H9 (cell line): ENCODE measurements at regions not wholly inside any gene's neighbourhood (a gene's known extent, or its start where the extent isn't known, plus 50 kb on each side); places are given as distances from the start of the nearest gene placed in this dataset.

Experiments used
- DNase-seq: peaks from one replicate; pipeline ENCODE4 v3.0.0-alpha.2; 2017
- H2AFZ ChIP-seq: one replicate; pipeline ENCODE4 v1.6.1; 2013; ENCODE audit warnings: mild to moderate bottlenecking, low read length, control low read depth, moderate library complexity
- H2AK5ac ChIP-seq: 2 replicates; pipeline ENCODE4 v1.6.1; 2013; ENCODE audit warnings: low read length, control low read depth, mixed read lengths; ENCODE audit not compliant: insufficient read length
- H2BK120ac ChIP-seq: one replicate; pipeline ENCODE4 v1.6.1; 2013; ENCODE audit warnings: low read depth, mild to moderate bottlenecking, low read length, control low read depth, inconsistent platforms; ENCODE audit not compliant: poor library complexity, severe bottlenecking
- H2BK12ac ChIP-seq: 2 replicates; pipeline ENCODE4 v1.6.1; 2013; ENCODE audit warnings: low read length, control low read depth, mixed read lengths, low read depth; ENCODE audit not compliant: insufficient read length
- H2BK15ac ChIP-seq: 2 replicates; pipeline ENCODE4 v1.6.1; 2013; ENCODE audit warnings: low read depth, low read length, control low read depth
- H2BK20ac ChIP-seq: one replicate; pipeline ENCODE4 v1.6.1; 2013; ENCODE audit warnings: low read depth, mild to moderate bottlenecking, low read length, control low read depth, inconsistent platforms; ENCODE audit not compliant: poor library complexity, severe bottlenecking
- H2BK5ac ChIP-seq: 2 replicates; pipeline ENCODE4 v1.6.1; 2013; ENCODE audit warnings: low read length, control low read depth, mixed read lengths; ENCODE audit not compliant: insufficient read length
- H3K14ac ChIP-seq: 2 replicates; pipeline ENCODE4 v1.6.1; 2013; ENCODE audit warnings: low read length, control low read depth; ENCODE audit not compliant: insufficient read depth
- H3K18ac ChIP-seq: 2 replicates; pipeline ENCODE4 v1.6.1; 2013; ENCODE audit warnings: low read depth, mild to moderate bottlenecking, mixed read lengths, low read length, control low read depth; ENCODE audit not compliant: insufficient read length
- H3K23ac ChIP-seq: 2 replicates; pipeline ENCODE4 v1.6.1; 2013; ENCODE audit warnings: low read length, control low read depth, mixed read lengths, low read depth; ENCODE audit not compliant: insufficient read length
- H3K23me2 ChIP-seq: 2 replicates; pipeline ENCODE4 v1.6.1; 2013; ENCODE audit warnings: low read depth, mild to moderate bottlenecking, mixed read lengths, low read length, control low read depth; ENCODE audit not compliant: insufficient read length, poor library complexity, severe bottlenecking
- H3K27ac ChIP-seq: 2 replicates; pipeline ENCODE4 v1.5.1; 2013; ENCODE audit warnings: low read length, control low read depth, mixed read lengths, low read depth; ENCODE audit not compliant: insufficient read length
- H3K27me3 ChIP-seq: 2 replicates; pipeline ENCODE4 v1.6.1; 2013; ENCODE audit warnings: low read length, control low read depth, inconsistent platforms; ENCODE audit not compliant: insufficient read depth
- H3K4ac ChIP-seq: 2 replicates; pipeline ENCODE4 v1.6.1; 2013; ENCODE audit warnings: low read depth, mild to moderate bottlenecking, control low read depth, inconsistent platforms, low read length, moderate library complexity
- H3K4me1 ChIP-seq: 2 replicates; pipeline ENCODE4 v1.6.1; 2013; ENCODE audit warnings: low read length, control low read depth, inconsistent platforms; ENCODE audit not compliant: insufficient read depth
- H3K4me2 ChIP-seq: 2 replicates; pipeline ENCODE4 v1.6.1; 2013; ENCODE audit warnings: low read length, control low read depth, mixed read lengths; ENCODE audit not compliant: insufficient read length, insufficient read depth
- H3K56ac ChIP-seq: 2 replicates; pipeline ENCODE4 v1.6.1; 2013; ENCODE audit warnings: low read depth, mild to moderate bottlenecking, mixed read lengths, low read length, control low read depth; ENCODE audit not compliant: insufficient read length
- H3K79me1 ChIP-seq: 2 replicates; pipeline ENCODE4 v1.6.1; 2013; ENCODE audit warnings: low read depth, mild to moderate bottlenecking, moderate library complexity, low read length, control low read depth, inconsistent platforms; ENCODE audit not compliant: insufficient read depth, poor library complexity, severe bottlenecking
- H3K79me2 ChIP-seq: 2 replicates; pipeline ENCODE4 v1.6.1; 2013; ENCODE audit warnings: low read length, control low read depth, inconsistent platforms; ENCODE audit not compliant: insufficient read depth
- H3K9ac ChIP-seq: 2 replicates; pipeline ENCODE4 v1.6.1; 2013; ENCODE audit warnings: low read length, control low read depth, mixed read lengths; ENCODE audit not compliant: insufficient read length; ENCODE audit errors: extremely low read depth
- H3K9me3 ChIP-seq: one replicate; pipeline ENCODE4 v1.6.1; 2013; ENCODE audit warnings: low read depth, low read length, inconsistent platforms; ENCODE audit not compliant: control insufficient read depth
- H3T11ph ChIP-seq: one replicate; pipeline ENCODE4 v1.6.1; 2013; ENCODE audit warnings: mild to moderate bottlenecking, low read length, control low read depth, inconsistent platforms
- H4K20me1 ChIP-seq: one replicate; pipeline ENCODE4 v1.6.1; 2013; ENCODE audit not compliant: control insufficient read depth, insufficient read length, insufficient read depth
- H4K5ac ChIP-seq: 2 replicates; pipeline ENCODE4 v1.6.1; 2013; ENCODE audit warnings: low read depth, mild to moderate bottlenecking, mixed read lengths, low read length, control low read depth; ENCODE audit not compliant: insufficient read length
- H4K8ac ChIP-seq: replicated peaks from 2 replicates; pipeline ENCODE4 v1.6.1; 2013; ENCODE audit warnings: low read length, control low read depth, mixed read lengths, low read depth; ENCODE audit not compliant: insufficient read length
- H4K91ac ChIP-seq: 2 replicates; pipeline ENCODE4 v1.6.1; 2013; ENCODE audit warnings: low read depth, mild to moderate bottlenecking, moderate library complexity, mixed read lengths, low read length, control low read depth; ENCODE audit not compliant: insufficient read length
- H3K27ac Mint-ChIP-seq, 3 experiments: 2 replicates in 2 of 3; 3 replicates in 1 of 3; pipeline ENCODE4 v1.8.0; 2020 to 2021; ENCODE audit warnings: mixed read lengths in 3 of 3, mild to moderate bottlenecking in 1 of 3, moderate library complexity in 1 of 3
- H3K27me3 Mint-ChIP-seq: 2 replicates; pipeline ENCODE4 v1.8.0; 2021; ENCODE audit warnings: low read depth, mild to moderate bottlenecking, moderate library complexity, mixed read lengths
- H3K36me3 Mint-ChIP-seq, 3 experiments: 2 replicates in 2 of 3; 3 replicates in 1 of 3; pipeline ENCODE4 v1.8.0; 2020 to 2021; ENCODE audit warnings: low read depth in 3 of 3, mixed read lengths in 3 of 3; ENCODE audit not compliant: insufficient read depth in 1 of 3
- H3K4me1 Mint-ChIP-seq, 2 experiments: 2 replicates each; pipeline ENCODE4 v1.8.0; 2020; ENCODE audit warnings: mixed read lengths in 2 of 2
- H3K4me3 Mint-ChIP-seq, 2 experiments: 2 replicates in 1 of 2; 3 replicates in 1 of 2; pipeline ENCODE4 v1.8.0; 2020 to 2021; ENCODE audit warnings: mild to moderate bottlenecking in 2 of 2, mixed read lengths in 2 of 2, moderate library complexity in 1 of 2
- H3K9me3 Mint-ChIP-seq, 2 experiments: 2 replicates in 1 of 2; 3 replicates in 1 of 2; pipeline ENCODE4 v1.8.0; 2020; ENCODE audit warnings: mild to moderate bottlenecking in 2 of 2, mixed read lengths in 2 of 2, moderate library complexity in 1 of 2
- WGBS: extraction: QIAGEN DNeasy Blood & Tissue Kit; methylation state at CpG from one replicate; pipeline ENCODE4 v1.1.7; 2013; ENCODE audit warnings: missing lambda C conversion rate, low lambda C conversion rate, mixed read lengths; ENCODE audit not compliant: insufficient read length; ENCODE audit errors: extremely low coverage; 5-methylcytosine and 5-hydroxymethylcytosine counted together
- TF ChIP-seq, protein P1 (sequence below): fragments of 200-600 bp; sonication (generic); conservative IDR thresholded peaks from 3 replicates; pipeline ENCODE4 v1.8.0; 2021; ENCODE audit warnings: antibody characterized with exemption, mild to moderate bottlenecking

DNA sequence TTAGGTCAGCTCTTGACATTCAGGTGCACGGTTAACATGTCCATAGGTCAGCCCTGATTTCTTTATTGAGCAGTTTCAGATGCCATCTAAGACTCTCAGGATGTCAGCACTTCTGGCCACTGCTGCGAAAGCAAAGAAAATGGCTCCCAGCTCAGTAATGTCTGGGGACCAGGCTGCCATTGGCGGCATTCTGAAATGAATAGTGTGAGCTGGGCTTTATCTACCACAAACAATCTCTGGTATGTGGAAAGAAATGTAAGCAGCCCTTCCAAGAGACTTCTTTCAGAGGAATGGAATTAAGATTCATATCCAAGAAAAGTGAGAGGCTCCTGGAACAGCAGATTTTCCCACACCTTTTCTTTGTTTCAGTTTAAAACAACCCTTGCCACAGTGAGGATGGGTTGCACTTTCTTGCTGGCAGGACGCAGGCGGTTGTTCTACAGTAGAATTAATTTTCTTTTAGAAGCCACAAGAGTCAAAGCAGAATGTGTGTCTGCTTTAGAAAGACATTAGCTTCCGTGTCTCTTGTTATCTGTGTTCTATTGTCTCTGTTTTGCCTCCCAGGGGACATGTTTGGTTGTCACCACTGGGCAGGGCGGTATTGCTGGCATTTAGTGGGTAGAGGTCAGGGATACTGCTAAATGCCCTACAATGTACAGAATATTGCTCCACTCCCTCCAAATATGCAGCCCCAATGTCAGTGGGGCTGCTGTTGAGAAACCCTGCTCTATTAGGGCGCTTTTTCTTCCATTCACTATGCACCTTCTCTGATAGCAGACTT lies 149.9 kb upstream of the ANKH start:
- TF ChIP-seq, protein P1, sequence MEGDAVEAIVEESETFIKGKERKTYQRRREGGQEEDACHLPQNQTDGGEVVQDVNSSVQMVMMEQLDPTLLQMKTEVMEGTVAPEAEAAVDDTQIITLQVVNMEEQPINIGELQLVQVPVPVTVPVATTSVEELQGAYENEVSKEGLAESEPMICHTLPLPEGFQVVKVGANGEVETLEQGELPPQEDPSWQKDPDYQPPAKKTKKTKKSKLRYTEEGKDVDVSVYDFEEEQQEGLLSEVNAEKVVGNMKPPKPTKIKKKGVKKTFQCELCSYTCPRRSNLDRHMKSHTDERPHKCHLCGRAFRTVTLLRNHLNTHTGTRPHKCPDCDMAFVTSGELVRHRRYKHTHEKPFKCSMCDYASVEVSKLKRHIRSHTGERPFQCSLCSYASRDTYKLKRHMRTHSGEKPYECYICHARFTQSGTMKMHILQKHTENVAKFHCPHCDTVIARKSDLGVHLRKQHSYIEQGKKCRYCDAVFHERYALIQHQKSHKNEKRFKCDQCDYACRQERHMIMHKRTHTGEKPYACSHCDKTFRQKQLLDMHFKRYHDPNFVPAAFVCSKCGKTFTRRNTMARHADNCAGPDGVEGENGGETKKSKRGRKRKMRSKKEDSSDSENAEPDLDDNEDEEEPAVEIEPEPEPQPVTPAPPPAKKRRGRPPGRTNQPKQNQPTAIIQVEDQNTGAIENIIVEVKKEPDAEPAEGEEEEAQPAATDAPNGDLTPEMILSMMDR, result no peak
- no peaks in the 10 kb centered on the region for H3K79me2 ChIP-seq
- H2BK15ac ChIP-seq, result no peak overlapping the region
- H3K18ac ChIP-seq, result no peak overlapping the region
- no peak overlapping the region for H3K27ac ChIP-seq
- no CpG with 5 or more reads among the region's 8 CpGs for WGBS
- peaks cover 12 to 18% of the 10 kb centered on the region in 2 experiments for H3K4me1 Mint-ChIP-seq
- H3T11ph ChIP-seq, result no peak overlapping the region
- no peaks in the 10 kb centered on the region for H4K20me1 ChIP-seq
- no peak overlapping the region for H2BK20ac ChIP-seq
- no peak overlapping the region for H2BK12ac ChIP-seq
- H3K27me3 ChIP-seq, result peaks cover 13% of the 10 kb centered on the region; the same call in 1 of the 2 replicates
- H2BK5ac ChIP-seq, result no peak overlapping the region
- peaks cover 6% of the 10 kb centered on the region in 2 experiments; a peak in 3 of 5 replicates for H3K9me3 Mint-ChIP-seq
- 0 out of 2 replicates have a peak, but pooled peaks cover under 1% of the 10 kb centered on the region for H3K4me1 ChIP-seq
- no peak overlapping the region for H2AK5ac ChIP-seq
- no peak overlapping the region for H3K23ac ChIP-seq
- no peak for DNase-seq
- H3K4me2 ChIP-seq, result no peak overlapping the region
- H3K79me1 ChIP-seq, result no peaks in the 10 kb centered on the region
- no peaks in the 10 kb centered on the region for H3K9me3 ChIP-seq
- no peak overlapping the region for H4K91ac ChIP-seq
- no peak overlapping the region for H3K14ac ChIP-seq
- no peaks in the 10 kb centered on the region for H3K23me2 ChIP-seq
- no peak overlapping the region for H2AFZ ChIP-seq
- H3K9ac ChIP-seq, result no peak overlapping the region
- H4K5ac ChIP-seq, result no peak overlapping the region
- no peak overlapping the region for H2BK120ac ChIP-seq
- no peak overlapping the region for H3K4ac ChIP-seq
- no peak overlapping the region for H3K27ac Mint-ChIP-seq
- no peak overlapping the region for H3K4me3 Mint-ChIP-seq
- no peak overlapping the region for H3K56ac ChIP-seq
- H3K27me3 Mint-ChIP-seq, result peaks cover 41% of the 10 kb centered on the region
- no peak overlapping the region for H4K8ac ChIP-seq
- H3K36me3 Mint-ChIP-seq, result peaks cover 2 to 11% (median 3%) of the 10 kb centered on the region in 3 experiments; a peak in 4 of 7 replicates
